SK-N-SH treated with all-trans-retinoic acid at 6 μM for 48 hours (cell line): ENCODE measurements at regions not wholly inside any gene's neighbourhood (a gene's known extent, or its start where the extent isn't known, plus 50 kb on each side); places are given as distances from the start of the nearest gene placed in this dataset.

Experiments used
- ATAC-seq: fragments of 200-7000 bp; cut with Tn5 transposase; 3 replicates; pipeline ENCODE4 v1.9.1; 2020; ENCODE audit warnings: mild to moderate bottlenecking, moderate library complexity
- ARNTL ChIP-seq: fragments of 450-650 bp; formaldehyde crosslinking; IDR thresholded peaks from 2 replicates; pipeline ENCODE4 v1.5.0; 2020; ENCODE audit warnings: low read depth, mild to moderate bottlenecking, moderate library complexity, borderline replicate concordance
- BACH2 ChIP-seq: fragments of 250-450 bp; sonication (Bioruptor Pico); IDR thresholded peaks from 2 replicates; pipeline ENCODE4 v1.9.0; 2021; ENCODE audit warnings: mild to moderate bottlenecking, borderline replicate concordance
- CSDC2 ChIP-seq: fragments of 250-450 bp; sonication (Bioruptor Pico); IDR thresholded peaks from 2 replicates; pipeline ENCODE4 v1.5.0; 2020; ENCODE audit warnings: mild to moderate bottlenecking, moderate library complexity
- CSRNP3 ChIP-seq: fragments of 250-450 bp; sonication (Bioruptor Pico); IDR thresholded peaks from 2 replicates; pipeline ENCODE4 v1.5.1; 2021; ENCODE audit warnings: mild to moderate bottlenecking, moderate library complexity
- ESRRG ChIP-seq: fragments of 250-450 bp; sonication (Bioruptor Pico); IDR thresholded peaks from 2 replicates; pipeline ENCODE4 v1.6.1; 2021; ENCODE audit warnings: mild to moderate bottlenecking
- GLIS3 ChIP-seq: fragments of 250-450 bp; sonication (Bioruptor Pico); IDR thresholded peaks from 2 replicates; pipeline ENCODE4 v1.5.0; 2020; ENCODE audit warnings: mild to moderate bottlenecking, moderate library complexity
- ISL1 ChIP-seq: fragments of 250-450 bp; sonication (Bioruptor Pico); IDR thresholded peaks from 2 replicates; pipeline ENCODE4 v2.1.2; 2022; ENCODE audit warnings: mild to moderate bottlenecking, moderate library complexity
- OSR1 ChIP-seq: fragments of 250-450 bp; sonication (Bioruptor Pico); IDR thresholded peaks from 2 replicates; pipeline ENCODE4 v1.8.0; 2022; ENCODE audit warnings: moderate library complexity, mild to moderate bottlenecking, inconsistent platforms
- PATZ1 ChIP-seq: fragments of 250-450 bp; sonication (Bioruptor Pico); IDR thresholded peaks from 2 replicates; pipeline ENCODE4 v1.8.0; 2020; ENCODE audit warnings: mild to moderate bottlenecking, moderate library complexity, borderline replicate concordance
- POU6F1 ChIP-seq: fragments of 250-450 bp; sonication (Bioruptor Pico); IDR thresholded peaks from 2 replicates; pipeline ENCODE4 v1.8.0; 2021; ENCODE audit warnings: low read depth, mild to moderate bottlenecking, moderate library complexity, borderline replicate concordance
- PPARA ChIP-seq: fragments of 250-450 bp; sonication (Bioruptor Pico); IDR thresholded peaks from 2 replicates; pipeline ENCODE4 v1.5.0; 2020; ENCODE audit warnings: mild to moderate bottlenecking, borderline replicate concordance
- TCF4 ChIP-seq: fragments of 250-450 bp; sonication (Bioruptor Pico); IDR thresholded peaks from 2 replicates; pipeline ENCODE4 v1.8.0; 2021; ENCODE audit warnings: mild to moderate bottlenecking, moderate library complexity, borderline replicate concordance
- TOX ChIP-seq: fragments of 250-450 bp; sonication (Bioruptor Pico); IDR thresholded peaks from 2 replicates; pipeline ENCODE4 v1.8.0; 2021; ENCODE audit warnings: mild to moderate bottlenecking, moderate library complexity, borderline replicate concordance
- TSHZ2 ChIP-seq: fragments of 250-450 bp; sonication (Bioruptor Pico); IDR thresholded peaks from 2 replicates; pipeline ENCODE4 v1.5.0; 2020; ENCODE audit warnings: mild to moderate bottlenecking, moderate library complexity
- ZC3H10 ChIP-seq: fragments of 250-450 bp; sonication (Bioruptor Pico); IDR thresholded peaks from 2 replicates; pipeline ENCODE4 v1.5.1; 2021; ENCODE audit warnings: mild to moderate bottlenecking, moderate library complexity
- ZFP30 ChIP-seq: fragments of 450-650 bp; formaldehyde crosslinking; IDR thresholded peaks from 2 replicates; pipeline ENCODE4 v1.5.0; 2022; ENCODE audit warnings: mild to moderate bottlenecking, moderate library complexity
- ZNF70 ChIP-seq: fragments of 450-650 bp; formaldehyde crosslinking; IDR thresholded peaks from 2 replicates; pipeline ENCODE4 v1.5.0; 2020; ENCODE audit warnings: mild to moderate bottlenecking, moderate library complexity
- ZNF8 ChIP-seq: fragments of 450-650 bp; formaldehyde crosslinking; IDR thresholded peaks from 2 replicates; pipeline ENCODE4 v1.5.0; 2020; ENCODE audit warnings: mild to moderate bottlenecking, moderate library complexity

- no peak for ATAC-seq
- TF ChIP-seq PPARA (CRISPR knock-in tag) (no peak), OSR1 (no peak), ZFP30 (CRISPR knock-in tag) (no peak), ISL1 (CRISPR knock-in tag) (no peak), ZNF70 (no peak), ESRRG (CRISPR knock-in tag) (no peak), TCF4 (CRISPR knock-in tag) (no peak), GLIS3 (no peak), PATZ1 (CRISPR knock-in tag) (no peak), CSDC2 (CRISPR knock-in tag) (no peak), ZC3H10 (CRISPR knock-in tag) (no peak), TOX (CRISPR knock-in tag) (no peak)
These were observed 271.0 kb upstream of the ATP10A start for GRCh38 chr15:26134152-26134551.

- TF ChIP-seq ZNF8: no peak
- no peak for TF ChIP-seq ZFP30 (CRISPR knock-in tag)
- no peak for TF ChIP-seq ZNF70
- TF ChIP-seq TOX (CRISPR knock-in tag): no peak
- TF ChIP-seq ZC3H10 (CRISPR knock-in tag): no peak
- no peak for TF ChIP-seq POU6F1
- TF ChIP-seq ESRRG (CRISPR knock-in tag): no peak
- TF ChIP-seq CSDC2 (CRISPR knock-in tag): no peak
- no peak for TF ChIP-seq ARNTL
- TF ChIP-seq, all 23 proteins: peak for 0
- ATAC-seq: no peak
These were observed 269.7 kb upstream of the ATP10A start for GRCh38 chr15:26132811-26133210.

GRCh38 chr15:26129852-26130251 is 266.7 kb upstream of the ATP10A start:
- ATAC-seq: no peak
- TF ChIP-seq PATZ1 (CRISPR knock-in tag): no peak
- TF ChIP-seq ZFP30 (CRISPR knock-in tag): no peak
- no peak for TF ChIP-seq PPARA (CRISPR knock-in tag)
- TF ChIP-seq TCF4 (CRISPR knock-in tag): no peak
- no peak for TF ChIP-seq ISL1 (CRISPR knock-in tag)
- no peak for TF ChIP-seq TOX (CRISPR knock-in tag)
- TF ChIP-seq BACH2 (CRISPR knock-in tag): no peak
- no peak for TF ChIP-seq ZNF70
- no peak for TF ChIP-seq TSHZ2 (CRISPR knock-in tag)
- TF ChIP-seq POU6F1: no peak
- TF ChIP-seq CSRNP3 (CRISPR knock-in tag): no peak
